SK-N-SH (cell line): ENCODE measurements at regions not wholly inside any gene's neighbourhood (a gene's known extent, or its start where the extent isn't known, plus 50 kb on each side); places are given as distances from the start of the nearest gene placed in this dataset.

Experiments used
- CTCF ChIA-PET: fragments of 300-600, 350-600 bp; formaldehyde crosslinking; extraction: SDS; loops from one replicate; lab custom pipeline; 2021; lab: Yijun Ruan, JAX
- POLR2A ChIA-PET: fragments of 350-600 bp; sonication (Branson Sonifier 250); formaldehyde crosslinking; extraction: SDS; loops from one replicate; lab custom pipeline; 2020; ENCODE audit warnings: antibody characterized with exemption, inconsistent platforms; lab: Yijun Ruan, JAX
- DNase-seq: peaks from one replicate; pipeline ENCODE4 v3.0.0; 2012
- H2AFZ ChIP-seq: fragments of 200-600 bp; sonication (generic); 2 replicates; pipeline ENCODE4 v1.8.1; 2016; ENCODE audit warnings: antibody characterized with exemption, mild to moderate bottlenecking, low read depth
- H3F3A ChIP-seq: fragments of 200-600 bp; sonication (generic); replicated peaks from 2 replicates; pipeline ENCODE3; 2016; ENCODE audit warnings: antibody characterized with exemption, mild to moderate bottlenecking; ENCODE audit not compliant: insufficient read depth
- H3K27ac ChIP-seq, 2 experiments: fragments of 200-500 bp in 1 of 2; fragments of 200-600 bp in 1 of 2; sonication (Bioruptor generic) in 1 of 2; sonication (generic), shearing (Covaris generic) in 1 of 2; 2 replicates each; pipeline versions ENCODE4 v1.5.1 to v1.6.1; 2014 to 2016; ENCODE audit warnings: low read depth in 2 of 2, inconsistent platforms in 1 of 2, low read length in 1 of 2, mild to moderate bottlenecking in 1 of 2, mixed read lengths in 1 of 2
- H3K27me3 ChIP-seq: fragments of 200-600 bp; sonication (generic), shearing (Covaris generic); 2 replicates; pipeline ENCODE4 v1.6.1; 2016; ENCODE audit warnings: mixed run types; ENCODE audit not compliant: insufficient read depth
- H3K36me3 ChIP-seq, 2 experiments: fragments of 200-500 bp in 1 of 2; fragments of 200-600 bp in 1 of 2; sonication (Bioruptor generic) in 1 of 2; sonication (generic) in 1 of 2; replicated peaks in 1 of 2; 2 replicates each; pipeline versions ENCODE3 to v1.5.1; 2014 to 2016; ENCODE audit warnings: low read length in 1 of 2, mild to moderate bottlenecking in 1 of 2; ENCODE audit not compliant: insufficient read depth in 2 of 2, control insufficient read depth in 1 of 2
- H3K4me1 ChIP-seq, 2 experiments: fragments of 200-500 bp in 1 of 2; fragments of 200-600 bp in 1 of 2; sonication (Bioruptor generic) in 1 of 2; sonication (generic), shearing (Covaris generic) in 1 of 2; 2 replicates each; pipeline versions ENCODE4 v1.5.1 to v1.6.1; 2014 to 2016; ENCODE audit warnings: low read depth in 1 of 2, low read length in 1 of 2, mixed run types in 1 of 2; ENCODE audit not compliant: insufficient read depth in 2 of 2, control insufficient read depth in 1 of 2
- H3K4me2 ChIP-seq: fragments of 200-600 bp; sonication (generic), shearing (Covaris generic); 2 replicates; pipeline ENCODE4 v1.6.1; 2017; ENCODE audit warnings: mixed run types
- H3K4me3 ChIP-seq, 2 experiments: fragments of 200-500 bp in 1 of 2; fragments of 200-600 bp in 1 of 2; sonication (Bioruptor generic) in 1 of 2; sonication (generic), shearing (Covaris generic) in 1 of 2; 2 replicates each; pipeline versions ENCODE4 v1.5.1 to v1.8.1; 2014 to 2016; ENCODE audit warnings: low read depth in 2 of 2, inconsistent platforms in 1 of 2, low read length in 1 of 2, mild to moderate bottlenecking in 1 of 2, mixed read lengths in 1 of 2, moderate library complexity in 1 of 2
- H3K79me2 ChIP-seq: fragments of 200-600 bp; sonication (generic); 2 replicates; pipeline ENCODE4 v1.8.1; 2017; ENCODE audit warnings: mild to moderate bottlenecking; ENCODE audit not compliant: insufficient read depth
- H3K9ac ChIP-seq: fragments of 200-600 bp; sonication (generic); 2 replicates; pipeline ENCODE4 v1.6.1; 2017; ENCODE audit warnings: mixed run types
- H3K9me2 ChIP-seq: fragments of 200-600 bp; sonication (generic); 2 replicates; pipeline ENCODE4 v1.6.1; 2017; ENCODE audit warnings: mixed run types
- H3K9me3 ChIP-seq: fragments of 200-600 bp; sonication (generic); 2 replicates; pipeline ENCODE4 v1.6.1; 2017; ENCODE audit warnings: mixed run types, mild to moderate bottlenecking, moderate library complexity
- H4K20me1 ChIP-seq: fragments of 200-600 bp; sonication (generic); 2 replicates; pipeline ENCODE4 v1.6.1; 2017; ENCODE audit warnings: mild to moderate bottlenecking, mixed run types; ENCODE audit not compliant: insufficient read depth
- CHD2 ChIP-seq: fragments of 150-350 bp; IDR thresholded peaks from 2 replicates; pipeline ENCODE4 v1.6.1; 2018; ENCODE audit warnings: low read length; ENCODE audit not compliant: partially characterized antibody
- ELF1 ChIP-seq: IDR thresholded peaks from 2 replicates; pipeline ENCODE4 v1.4.0; 2012
- EP300 ChIP-seq, 2 experiments: IDR thresholded peaks; 2 replicates each; pipeline versions ENCODE4 v1.4.0 to v1.6.1; 2012; ENCODE audit warnings: borderline replicate concordance in 1 of 2, low read depth in 1 of 2, low read length in 1 of 2
- FOSL2 ChIP-seq: IDR thresholded peaks from 2 replicates; pipeline ENCODE4 v1.4.0; 2012; ENCODE audit warnings: low read depth, mild to moderate bottlenecking, moderate library complexity, borderline replicate concordance
- FOXM1 ChIP-seq: IDR thresholded peaks from 2 replicates; pipeline ENCODE4 v1.4.0; 2012; ENCODE audit warnings: low read depth, mild to moderate bottlenecking
- GABPA ChIP-seq: IDR thresholded peaks from 2 replicates; pipeline ENCODE4 v1.4.0; 2012; ENCODE audit warnings: low read depth, mild to moderate bottlenecking
- GATA2 ChIP-seq: sonication (generic); formaldehyde crosslinking; IDR thresholded peaks from 2 replicates; pipeline ENCODE4 v1.5.0; 2020; ENCODE audit warnings: mild to moderate bottlenecking, missing genetic modification reagents
- IRF3 ChIP-seq: fragments of 150-350 bp; IDR thresholded peaks from 2 replicates; pipeline ENCODE4 v1.6.1; 2016; ENCODE audit warnings: mild to moderate bottlenecking, low read depth, low read length
- JUND ChIP-seq: IDR thresholded peaks from 2 replicates; pipeline ENCODE4 v1.4.0; 2012
- MEF2A ChIP-seq: IDR thresholded peaks from 2 replicates; pipeline ENCODE4 v1.4.0; 2012; ENCODE audit warnings: low read depth, borderline replicate concordance
- MXI1 ChIP-seq: IDR thresholded peaks from 2 replicates; pipeline ENCODE4 v1.6.1; 2012; ENCODE audit warnings: mild to moderate bottlenecking, low read depth, low read length, improper control_type of control experiment
- NFIC ChIP-seq: IDR thresholded peaks from 2 replicates; pipeline ENCODE4 v1.4.0; 2012; ENCODE audit warnings: borderline replicate concordance
- NRF1 ChIP-seq: IDR thresholded peaks from 2 replicates; pipeline ENCODE4 v1.6.1; 2012; ENCODE audit warnings: low read depth, mild to moderate bottlenecking, low read length
- PBX3 ChIP-seq: IDR thresholded peaks from 2 replicates; pipeline ENCODE4; 2012
- RAD21 ChIP-seq: IDR thresholded peaks from 2 replicates; pipeline ENCODE4 v1.6.1; 2012; ENCODE audit warnings: mild to moderate bottlenecking, low read length
- RCOR1 ChIP-seq: fragments of 150-350 bp; IDR thresholded peaks from 2 replicates; pipeline ENCODE4 v1.6.1; 2017; ENCODE audit warnings: antibody characterized with exemption, low read length
- RXRA ChIP-seq: IDR thresholded peaks from 2 replicates; pipeline ENCODE4 v1.4.0; 2012; ENCODE audit warnings: low read depth, mild to moderate bottlenecking, borderline replicate concordance
- SIN3A ChIP-seq: IDR thresholded peaks from 2 replicates; pipeline ENCODE4 v1.6.1; 2012; ENCODE audit warnings: low read depth, mild to moderate bottlenecking, low read length, moderate library complexity, borderline replicate concordance
- USF1 ChIP-seq: IDR thresholded peaks from 2 replicates; pipeline ENCODE4 v1.4.0; 2012; ENCODE audit warnings: low read depth, borderline replicate concordance
- USF2 ChIP-seq: fragments of 150-350 bp; IDR thresholded peaks from 2 replicates; pipeline ENCODE4 v1.6.1; 2017; ENCODE audit warnings: antibody characterized with exemption, low read length, low read depth, borderline replicate concordance
- ZBTB33 ChIP-seq: IDR thresholded peaks from 2 replicates; pipeline ENCODE4 v1.4.0; 2012; ENCODE audit warnings: low read depth, borderline replicate concordance
- WGBS: methylation state at CpG from one replicate; pipeline ENCODE4 v1.1.6; 2017; ENCODE audit warnings: low lambda C conversion rate; 5-methylcytosine and 5-hydroxymethylcytosine counted together

- Histone ChIP-seq H3K4me2 (no peak overlapping the region), H3K9me2 (peaks cover 7% of the 10 kb centered on the region; the same call in 1 of the 2 replicates), H3K9me3 (peaks cover 12% of the 10 kb centered on the region; the same call in 1 of the 2 replicates), H3K27me3 (no peaks in the 10 kb centered on the region), H3K4me3 (no peak overlapping the region), H4K20me1 (no peaks in the 10 kb centered on the region), H3K79me2 (no peaks in the 10 kb centered on the region), H3F3A (no peaks in the 10 kb centered on the region), H3K4me1 (peaks cover 0 to 3% of the 10 kb centered on the region in 2 experiments; a peak in 1 of 4 replicates), H3K36me3 (peaks cover 0 to 8% of the 10 kb centered on the region in 2 experiments), H2AFZ (no peak overlapping the region), H3K9ac (no peak overlapping the region), H3K27ac (no peak overlapping the region)
- TF ChIP-seq FOSL2 (no peak), NRF1 (no peak), RAD21 (no peak), GABPA (no peak), MEF2A (no peak), ELF1 (no peak), RXRA (no peak), SIN3A (no peak), NFIC (no peak), IRF3 (no peak)
- WGBS = 80% methylated on average over 1 of the region's 1 CpG
- no peak for DNase-seq
- ChIA-PET POLR2A (no interaction called here), CTCF (no interaction called here)
Measured at GRCh38 chr9:78585909-78586308, 289.0 kb downstream of the PSAT1 start.

- Histone ChIP-seq H3K4me3 (no peak overlapping the region), H3K9ac (no peak overlapping the region), H3K36me3 (peaks cover 0 to 11% of the 10 kb centered on the region in 2 experiments), H3K79me2 (no peaks in the 10 kb centered on the region), H3K9me2 (peaks cover 7% of the 10 kb centered on the region; the same call in 1 of the 2 replicates), H3K27ac (no peak overlapping the region), H2AFZ (no peak overlapping the region), H3F3A (peaks cover 14% of the 10 kb centered on the region), H3K27me3 (no peaks in the 10 kb centered on the region), H3K4me2 (no peak overlapping the region), H3K9me3 (peaks cover 12% of the 10 kb centered on the region; the same call in 1 of the 2 replicates), H4K20me1 (no peaks in the 10 kb centered on the region), H3K4me1 (peaks cover 0 to 3% of the 10 kb centered on the region in 2 experiments; a peak in 1 of 4 replicates)
- WGBS = 51% methylated on average over 1 of the region's 1 CpG
- no peak for TF ChIP-seq ELF1
- no peak for TF ChIP-seq RCOR1
- no peak for TF ChIP-seq IRF3
- no peak for TF ChIP-seq PBX3
- TF ChIP-seq CHD2 = no peak
- no peak for TF ChIP-seq GATA2
- TF ChIP-seq FOXM1 = no peak
- TF ChIP-seq FOSL2 = no peak
- no peak for TF ChIP-seq ZBTB33
- no peak for TF ChIP-seq USF1
- TF ChIP-seq USF2 = no peak
- TF ChIP-seq NRF1 = no peak
- TF ChIP-seq NFIC = no peak
- no peak for TF ChIP-seq JUND
- no peak for TF ChIP-seq EP300 (IDR thresholded peaks at IDR 0.05; ENCODE audit: borderline replicate concordance in 1 of 2, low read depth in 1 of 2, low read length in 1 of 2)
- TF ChIP-seq MXI1 = no peak
- DNase-seq = no peak
- ChIA-PET POLR2A (no interaction called here), CTCF (interaction anchor here (0.6 to 1.5 kb wide), 4 partner anchors 11 to 369 kb away, joined by 3 to 4 read pairs (median 3); no protein-coding TSS in a partner anchor)
Measured at GRCh38 chr9:78590068-78590467, 293.1 kb downstream of the PSAT1 start.
